AG09319 (cell line): ENCODE measurements at regions not wholly inside any gene's neighbourhood (a gene's known extent, or its start where the extent isn't known, plus 50 kb on each side); places are given as distances from the start of the nearest gene placed in this dataset.

Experiments
- DNase-seq: peaks from one replicate; pipeline ENCODE4 v3.0.0-alpha.2; 2010; ENCODE audit warnings: low read depth; ENCODE audit errors: extremely low read depth
- CTCF ChIP-seq: IDR thresholded peaks from 2 replicates; pipeline ENCODE4 v1.5.1; 2011; ENCODE audit warnings: low read depth, mild to moderate bottlenecking, inconsistent platforms, low read length, moderate library complexity

- TF ChIP-seq CTCF: no peak
- no peak for DNase-seq
Observed at GRCh38 chr3:8253201-8253600, 248.4 kb upstream of the LMCD1 start.

GRCh38 chr3:8254489-8254888 is 247.1 kb upstream of the LMCD1 start:
- no peak for DNase-seq
- TF ChIP-seq CTCF: no peak

GRCh38 chr3:8255725-8256124 is 245.9 kb upstream of the LMCD1 start:
- TF ChIP-seq CTCF: no peak
- DNase-seq: no peak

GRCh38 chr3:8256441-8257071 is 245.1 kb upstream of the LMCD1 start:
- no peak for TF ChIP-seq CTCF
- no peak for DNase-seq

GRCh38 chr3:8261018-8261417 is 240.6 kb upstream of the LMCD1 start:
- no peak for TF ChIP-seq CTCF
- no peak for DNase-seq

- no peak for TF ChIP-seq CTCF
Observed at GRCh38 chr3:8266730-8267131, 234.9 kb upstream of the LMCD1 start.

GRCh38 chr3:8273479-8273878 is 228.1 kb upstream of the LMCD1 start:
- DNase-seq: no peak
- TF ChIP-seq CTCF: no peak

More at GRCh38 chr3:8266730-8267131, 234.9 kb upstream of the LMCD1 start:
- DNase-seq: no peak
